ENCODE measurements at regions not wholly inside any gene's neighbourhood (a gene's known extent, or its start where the extent isn't known, plus 50 kb on each side); places are given as distances from the start of the nearest gene placed in this dataset.

DNA sequence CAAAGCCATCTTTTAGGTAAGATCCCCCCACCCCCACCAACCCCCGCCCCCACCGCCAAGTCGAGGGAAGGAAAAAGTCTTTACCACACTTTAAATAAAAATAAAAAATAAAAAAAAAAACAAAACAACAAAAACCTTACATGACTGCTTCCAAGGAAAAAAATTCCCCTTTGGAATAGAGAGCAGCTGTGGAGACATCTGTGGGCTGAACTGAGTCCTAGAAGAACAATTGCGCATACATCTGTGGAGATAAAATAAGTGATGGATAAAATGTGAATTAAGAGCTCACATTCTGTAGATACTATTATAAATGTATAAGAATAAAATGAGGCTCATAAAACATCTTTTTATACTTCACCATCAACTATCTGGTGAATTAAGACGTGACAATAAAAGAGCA lies 601.7 kb upstream of the AGTR1 start:
- no peak overlapping the region for H3K23ac ChIP-seq (ENCODE audit: low read depth, low read length)
- H4K5ac ChIP-seq (ENCODE audit: low read depth, low read length) = no peak overlapping the region
- H3K36me3 ChIP-seq (ENCODE audit: control insufficient read depth, insufficient read depth, low read length) = no peaks in the 10 kb centered on the region
- no peak overlapping the region for H2BK20ac ChIP-seq (ENCODE audit: low read depth, low read length)
- H4K20me1 ChIP-seq (ENCODE audit: insufficient read depth, low read length) = no peaks in the 10 kb centered on the region
- no CpG with 5 or more reads among the region's 5 CpGs for whole genome bisulfite sequencing, 2 experiments (ENCODE audit: extremely low coverage in 2 of 2, insufficient read length in 1 of 2)
- no peak overlapping the region for H4K8ac ChIP-seq (ENCODE audit: low read depth in 2 of 2, low read length in 2 of 2)
- no peak overlapping the region for H3K27ac ChIP-seq (ENCODE audit: insufficient read depth, low read length)
- H2AFZ ChIP-seq (replicated peaks; ENCODE audit: low read length, poor library complexity) = no peak overlapping the region
- H3K4me3 ChIP-seq (ENCODE audit: insufficient read depth, low read depth, low read length) = no peak overlapping the region
- DNase-seq (no peak), ATAC-seq (ENCODE audit: low read depth) (no peak)
- no peak overlapping the region for H3K9ac ChIP-seq (ENCODE audit: low read depth, low read length)
- H3K79me1 ChIP-seq (ENCODE audit: low read depth in 1 of 2, low read length in 2 of 2) = no peaks in the 10 kb centered on the region
- no peak overlapping the region for H3K14ac ChIP-seq (replicated peaks; ENCODE audit: low read depth, low read length)
- dilution Hi-C loops (cut with HindIII; ENCODE audit: low sequenced_read_pairs, unreplicated experiment) (no loop called here), intact Hi-C loops (cut with micrococcal nuclease) (no loop called here), in situ Hi-C loops (cut with MboI; ENCODE audit: low sequenced_read_pairs) (no loop called here)
- H2AK9ac ChIP-seq (replicated peaks; ENCODE audit: low read depth, low read length, poor library complexity) = no peak overlapping the region
- H4K91ac ChIP-seq (ENCODE audit: insufficient read depth, low read depth, low read length) = no peak overlapping the region
- H2BK120ac ChIP-seq (ENCODE audit: low read depth, low read length) = no peak overlapping the region
- H2BK15ac ChIP-seq (ENCODE audit: low read depth, low read length) = no peak overlapping the region
- TF ChIP-seq RAD21 (IDR thresholded peaks at IDR 0.05; ENCODE audit: low read length) = no peak
- TF ChIP-seq ELK1 (IDR thresholded peaks at IDR 0.05; ENCODE audit: borderline replicate concordance, low read depth, low read length) = no peak
- TF ChIP-seq, protein P1, sequence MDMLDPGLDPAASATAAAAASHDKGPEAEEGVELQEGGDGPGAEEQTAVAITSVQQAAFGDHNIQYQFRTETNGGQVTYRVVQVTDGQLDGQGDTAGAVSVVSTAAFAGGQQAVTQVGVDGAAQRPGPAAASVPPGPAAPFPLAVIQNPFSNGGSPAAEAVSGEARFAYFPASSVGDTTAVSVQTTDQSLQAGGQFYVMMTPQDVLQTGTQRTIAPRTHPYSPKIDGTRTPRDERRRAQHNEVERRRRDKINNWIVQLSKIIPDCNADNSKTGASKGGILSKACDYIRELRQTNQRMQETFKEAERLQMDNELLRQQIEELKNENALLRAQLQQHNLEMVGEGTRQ (IDR thresholded peaks at IDR 0.05; ENCODE audit: low read depth, low read length) = no peak
- no peak for TF ChIP-seq MAFK (IDR thresholded peaks at IDR 0.05; ENCODE audit: low read depth, low read length)
- POLR2A ChIA-PET (ENCODE audit: unreplicated experiment) = no interaction called here
- H3K4me1 ChIP-seq (ENCODE audit: control insufficient read depth, insufficient read depth, low read length) = no peaks in the 10 kb centered on the region
- H3K9me3 ChIP-seq (ENCODE audit: control insufficient read depth, insufficient read depth, low read length) = no peaks in the 10 kb centered on the region
- no peak overlapping the region for H2AK5ac ChIP-seq (ENCODE audit: low read depth, low read length)
- no TSS peak for BruUV-seq (replicated peaks)
- H3K56ac ChIP-seq (ENCODE audit: extremely low read depth, insufficient read depth, low read length) = no peak overlapping the region
- H2BK5ac ChIP-seq (ENCODE audit: low read depth, low read length, poor library complexity, severe bottlenecking) = no peak overlapping the region
- H3K18ac ChIP-seq (ENCODE audit: low read depth, low read length) = no peak overlapping the region
- no peaks in the 10 kb centered on the region for H3K27me3 ChIP-seq (ENCODE audit: control insufficient read depth, insufficient read depth, low read length)
- no peak overlapping the region for H3K4me2 ChIP-seq (ENCODE audit: low read depth, low read length)
- H3K4ac ChIP-seq (ENCODE audit: low read depth, low read length) = no peak overlapping the region
- no peaks in the 10 kb centered on the region for H3K9me1 ChIP-seq (ENCODE audit: insufficient read depth, low read length)
- CTCF ChIA-PET = no interaction called here

Data from IMR-90 (cell line).